CD4-positive, alpha-beta memory T cell (primary cell): ENCODE measurements at regions not wholly inside any gene's neighbourhood (a gene's known extent, or its start where the extent isn't known, plus 50 kb on each side); places are given as distances from the start of the nearest gene placed in this dataset.

Experiments
- CTCF ChIA-PET: fragments of 350-600 bp; sonication (Branson Sonifier 250); formaldehyde crosslinking; loops from one replicate; lab custom pipeline; 2021; ENCODE audit warnings: inconsistent platforms; ENCODE audit not compliant: partially characterized antibody; lab: Charles Lee
- POLR2A ChIA-PET: fragments of 350-600 bp; sonication (Branson Sonifier 250); formaldehyde crosslinking; loops from one replicate; lab custom pipeline; 2021; ENCODE audit not compliant: partially characterized antibody; lab: Charles Lee
- DNase-seq, 5 donors: peaks; one replicate each; pipeline versions ENCODE4 v3.0.0 to v3.0.0-alpha.2; 2020 to 2022; ENCODE audit warnings: mixed read lengths in 1 of 5
- H3K27ac ChIP-seq: one replicate; pipeline ENCODE4 v1.7.0; 2013; ENCODE audit warnings: low read depth, low read length
- H3K27me3 ChIP-seq: 2 replicates; pipeline ENCODE4 v1.7.0; 2013; ENCODE audit warnings: mild to moderate bottlenecking, low read length, moderate library complexity; ENCODE audit not compliant: insufficient read depth
- H3K36me3 ChIP-seq: 2 replicates; pipeline ENCODE4 v1.7.0; 2013; ENCODE audit warnings: mild to moderate bottlenecking, low read length, moderate library complexity; ENCODE audit not compliant: insufficient read depth
- H3K4me1 ChIP-seq: 2 replicates; pipeline ENCODE4 v1.7.0; 2013; ENCODE audit warnings: mild to moderate bottlenecking, low read length, moderate library complexity; ENCODE audit not compliant: insufficient read depth
- H3K4me3 ChIP-seq, 2 donors: one replicate each; pipeline ENCODE4 v1.7.0; 2013; ENCODE audit warnings: low read length in 2 of 2, mild to moderate bottlenecking in 1 of 2
- H3K9me3 ChIP-seq, 2 donors: one replicate each; pipeline ENCODE4 v1.7.0; 2013; ENCODE audit warnings: low read length in 2 of 2, control low read depth in 1 of 2; ENCODE audit not compliant: control insufficient read depth in 1 of 2
- H3K27ac Mint-ChIP-seq, 7 donors: one replicate each; pipeline ENCODE4 v1.8.0; 2020 to 2021; ENCODE audit warnings: mixed read lengths in 7 of 7, mild to moderate bottlenecking in 6 of 7, inconsistent platforms in 3 of 7, moderate library complexity in 3 of 7
- H3K27me3 Mint-ChIP-seq, 2 donors: one replicate each; pipeline ENCODE4 v1.8.0; 2020 to 2021; ENCODE audit warnings: mixed read lengths in 2 of 2
- H3K36me3 Mint-ChIP-seq, 2 donors: one replicate each; pipeline ENCODE4 v1.8.0; 2020 to 2021; ENCODE audit warnings: mixed read lengths in 2 of 2, inconsistent platforms in 1 of 2, mild to moderate bottlenecking in 1 of 2
- H3K4me1 Mint-ChIP-seq, 4 donors: one replicate each; pipeline ENCODE4 v1.8.0; 2020 to 2021; ENCODE audit warnings: mixed read lengths in 4 of 4, mild to moderate bottlenecking in 1 of 4
- H3K4me3 Mint-ChIP-seq, 8 donors: one replicate each; pipeline ENCODE4 v1.8.0; 2020 to 2021; ENCODE audit warnings: mixed read lengths in 8 of 8, mild to moderate bottlenecking in 7 of 8, moderate library complexity in 6 of 8, inconsistent platforms in 3 of 8
- H3K9me3 Mint-ChIP-seq, 8 donors: one replicate each; pipeline ENCODE4 v1.8.0; 2020 to 2021; ENCODE audit warnings: mixed read lengths in 8 of 8, mild to moderate bottlenecking in 5 of 8, inconsistent platforms in 3 of 8, moderate library complexity in 1 of 8
- intact Hi-C: fragments of 100-400 bp; cut with micrococcal nuclease; formaldehyde crosslinking; loops from one replicate; pipeline ENCODE4 v1.15.1; 2023

- H3K4me1 ChIP-seq, result no peaks in the 10 kb centered on the region
- H3K27me3 ChIP-seq, result no peaks in the 10 kb centered on the region
- no peak for DNase-seq
- H3K9me3 Mint-ChIP-seq, result peaks cover 0 to 15% (median 7%) of the 10 kb centered on the region in 8 donors
- no peaks in the 10 kb centered on the region for H3K4me1 Mint-ChIP-seq
- ChIA-PET CTCF (no interaction called here), POLR2A (no interaction called here)
- H3K4me3 Mint-ChIP-seq, result no peak overlapping the region
- H3K36me3 Mint-ChIP-seq, result no peaks in the 10 kb centered on the region
- no peak overlapping the region for H3K4me3 ChIP-seq
- intact Hi-C loops, result no loop called here
- H3K27ac ChIP-seq, result no peak overlapping the region
- H3K9me3 ChIP-seq, result no peaks in the 10 kb centered on the region
- no peaks in the 10 kb centered on the region for H3K27me3 Mint-ChIP-seq
- H3K27ac Mint-ChIP-seq, result no peak overlapping the region
- no peaks in the 10 kb centered on the region for H3K36me3 ChIP-seq
Measured at GRCh38 chr4:136150046-136150445, 1382.2 kb downstream of the PCDH18 start.

- Mint-ChIP-seq H3K9me3 (peaks cover 0 to 4% (median 1%) of the 10 kb centered on the region in 8 donors), H3K4me3 (no peak overlapping the region), H3K36me3 (no peaks in the 10 kb centered on the region), H3K27me3 (no peaks in the 10 kb centered on the region), H3K4me1 (no peaks in the 10 kb centered on the region), H3K27ac (no peak overlapping the region)
- Histone ChIP-seq H3K9me3 (no peaks in the 10 kb centered on the region), H3K27me3 (no peaks in the 10 kb centered on the region), H3K4me3 (no peak overlapping the region), H3K27ac (no peak overlapping the region), H3K36me3 (no peaks in the 10 kb centered on the region), H3K4me1 (no peaks in the 10 kb centered on the region)
- intact Hi-C loops, result no loop called here
- CTCF ChIA-PET, result no interaction called here
- no peak for DNase-seq
- POLR2A ChIA-PET, result no interaction called here
Measured at GRCh38 chr4:136136601-136137000, 1395.7 kb downstream of the PCDH18 start.

- no peaks in the 10 kb centered on the region for H3K27me3 Mint-ChIP-seq
- H3K36me3 Mint-ChIP-seq, result no peaks in the 10 kb centered on the region
- Histone ChIP-seq H3K4me3 (no peak overlapping the region), H3K36me3 (no peaks in the 10 kb centered on the region), H3K9me3 (peaks cover 0 to 7% of the 10 kb centered on the region in 2 donors), H3K27ac (no peak overlapping the region), H3K4me1 (no peaks in the 10 kb centered on the region), H3K27me3 (no peaks in the 10 kb centered on the region)
- intact Hi-C loops, result no loop called here
- POLR2A ChIA-PET, result no interaction called here
- DNase-seq, result no peak
- no peaks in the 10 kb centered on the region for H3K4me1 Mint-ChIP-seq
- H3K4me3 Mint-ChIP-seq, result no peak overlapping the region
- H3K27ac Mint-ChIP-seq, result no peak overlapping the region
- H3K9me3 Mint-ChIP-seq, result peaks cover 2 to 18% (median 7%) of the 10 kb centered on the region in 8 donors
- CTCF ChIA-PET, result no interaction called here
Measured at GRCh38 chr4:136124251-136124745, 1408.0 kb downstream of the PCDH18 start.

GRCh38 chr4:136121426-136121825, 1410.9 kb downstream of the PCDH18 start:
- intact Hi-C loops, result no loop called here
- Mint-ChIP-seq H3K4me1 (no peaks in the 10 kb centered on the region), H3K36me3 (no peaks in the 10 kb centered on the region), H3K27ac (no peak overlapping the region), H3K4me3 (no peak overlapping the region), H3K9me3 (peaks cover 0 to 15% (median 3%) of the 10 kb centered on the region in 8 donors), H3K27me3 (no peaks in the 10 kb centered on the region)
- CTCF ChIA-PET, result no interaction called here
- Histone ChIP-seq H3K27me3 (no peaks in the 10 kb centered on the region), H3K4me3 (no peak overlapping the region), H3K9me3 (peaks cover 0 to 7% of the 10 kb centered on the region in 2 donors), H3K4me1 (no peaks in the 10 kb centered on the region), H3K27ac (no peak overlapping the region), H3K36me3 (no peaks in the 10 kb centered on the region)
- no peak for DNase-seq
- POLR2A ChIA-PET, result no interaction called here

GRCh38 chr4:136113921-136114320, 1418.4 kb downstream of the PCDH18 start:
- Mint-ChIP-seq H3K4me1 (no peaks in the 10 kb centered on the region), H3K27me3 (no peaks in the 10 kb centered on the region), H3K36me3 (no peaks in the 10 kb centered on the region), H3K9me3 (peaks cover 0 to 10% (median 0%) of the 10 kb centered on the region in 8 donors), H3K4me3 (no peak overlapping the region), H3K27ac (no peak overlapping the region)
- Histone ChIP-seq H3K27me3 (no peaks in the 10 kb centered on the region), H3K4me1 (no peaks in the 10 kb centered on the region), H3K9me3 (no peaks in the 10 kb centered on the region), H3K36me3 (no peaks in the 10 kb centered on the region), H3K27ac (no peak overlapping the region), H3K4me3 (no peak overlapping the region)
- ChIA-PET POLR2A (no interaction called here), CTCF (no interaction called here)
- DNase-seq, result no peak
- intact Hi-C loops, result no loop called here

- ChIA-PET CTCF (no interaction called here), POLR2A (no interaction called here)
- Histone ChIP-seq H3K27me3 (no peaks in the 10 kb centered on the region), H3K9me3 (no peaks in the 10 kb centered on the region), H3K36me3 (no peaks in the 10 kb centered on the region), H3K4me1 (no peaks in the 10 kb centered on the region), H3K27ac (no peak overlapping the region), H3K4me3 (no peak overlapping the region)
- no peaks in the 10 kb centered on the region for H3K36me3 Mint-ChIP-seq
- no peaks in the 10 kb centered on the region for H3K27me3 Mint-ChIP-seq
- H3K9me3 Mint-ChIP-seq, result peaks cover 0 to 10% (median 1%) of the 10 kb centered on the region in 8 donors
- H3K27ac Mint-ChIP-seq, result no peak overlapping the region
- no peaks in the 10 kb centered on the region for H3K4me1 Mint-ChIP-seq
- no peak overlapping the region for H3K4me3 Mint-ChIP-seq
- intact Hi-C loops, result no loop called here
- DNase-seq, result no peak
Measured at GRCh38 chr4:136112116-136112515, 1420.2 kb downstream of the PCDH18 start.

GRCh38 chr4:136106753-136107152, 1425.5 kb downstream of the PCDH18 start:
- H3K9me3 Mint-ChIP-seq, result peaks cover 0 to 4% (median 2%) of the 10 kb centered on the region in 8 donors
- no peaks in the 10 kb centered on the region for H3K4me1 Mint-ChIP-seq
- no peaks in the 10 kb centered on the region for H3K36me3 ChIP-seq
- DNase-seq, result no peak
- no peak overlapping the region for H3K27ac ChIP-seq
- H3K27me3 Mint-ChIP-seq, result no peaks in the 10 kb centered on the region
- no peaks in the 10 kb centered on the region for H3K4me1 ChIP-seq
- no peak overlapping the region for H3K4me3 ChIP-seq
- intact Hi-C loops, result no loop called here
- no peaks in the 10 kb centered on the region for H3K27me3 ChIP-seq
- H3K36me3 Mint-ChIP-seq, result no peaks in the 10 kb centered on the region
- no peak overlapping the region for H3K4me3 Mint-ChIP-seq
- POLR2A ChIA-PET, result no interaction called here
- CTCF ChIA-PET, result no interaction called here
- H3K27ac Mint-ChIP-seq, result no peak overlapping the region
- H3K9me3 ChIP-seq, result no peaks in the 10 kb centered on the region

GRCh38 chr4:136103616-136104015, 1428.7 kb downstream of the PCDH18 start:
- H3K4me1 Mint-ChIP-seq, result no peaks in the 10 kb centered on the region
- H3K36me3 Mint-ChIP-seq, result no peaks in the 10 kb centered on the region
- H3K4me1 ChIP-seq, result no peaks in the 10 kb centered on the region
- no peak overlapping the region for H3K27ac Mint-ChIP-seq
- no peak overlapping the region for H3K4me3 ChIP-seq
- H3K9me3 Mint-ChIP-seq, result peaks cover 0 to 11% (median 6%) of the 10 kb centered on the region in 8 donors
- ChIA-PET POLR2A (no interaction called here), CTCF (no interaction called here)
- H3K27ac ChIP-seq, result no peak overlapping the region
- no peaks in the 10 kb centered on the region for H3K9me3 ChIP-seq
- no peaks in the 10 kb centered on the region for H3K36me3 ChIP-seq
- no peaks in the 10 kb centered on the region for H3K27me3 Mint-ChIP-seq
- no peak for DNase-seq
- intact Hi-C loops, result no loop called here
- H3K4me3 Mint-ChIP-seq, result no peak overlapping the region
- H3K27me3 ChIP-seq, result no peaks in the 10 kb centered on the region
